Activated CD4-positive, alpha-beta T cell treated with anti-CD3 and anti-CD28 coated beads, Interleukin-2, amount 10 ng/mL, durations not matched to agents 7 days and 5 days (primary cell): ENCODE measurements at regions not wholly inside any gene's neighbourhood (a gene's known extent, or its start where the extent isn't known, plus 50 kb on each side); places are given as distances from the start of the nearest gene placed in this dataset.

Experiments
- CTCF ChIA-PET: fragments of 350-600 bp; sonication (Branson Sonifier 250); formaldehyde crosslinking; loops from one replicate; lab custom pipeline; 2021; ENCODE audit warnings: antibody characterized with exemption; lab: Charles Lee
- POLR2A ChIA-PET: fragments of 350-600 bp; sonication (Branson Sonifier 250); formaldehyde crosslinking; loops from one replicate; lab custom pipeline; 2021; ENCODE audit warnings: antibody characterized with exemption; lab: Charles Lee
- DNase-seq: peaks from one replicate; pipeline ENCODE4 v3.0.0-alpha.2; 2020
- H3K27ac Mint-ChIP-seq: one replicate; pipeline ENCODE4 v1.8.0; 2021; ENCODE audit warnings: mild to moderate bottlenecking, moderate library complexity, mixed read lengths
- H3K27me3 Mint-ChIP-seq: one replicate; pipeline ENCODE4 v1.8.0; 2021; ENCODE audit warnings: mixed read lengths
- H3K36me3 Mint-ChIP-seq: one replicate; pipeline ENCODE4 v1.8.0; 2021; ENCODE audit warnings: low read depth, mixed read lengths
- H3K4me1 Mint-ChIP-seq: one replicate; pipeline ENCODE4 v1.8.0; 2021; ENCODE audit warnings: mixed read lengths
- H3K4me3 Mint-ChIP-seq: one replicate; pipeline ENCODE4 v1.8.0; 2021; ENCODE audit warnings: mild to moderate bottlenecking, moderate library complexity, mixed read lengths
- H3K9me3 Mint-ChIP-seq: one replicate; pipeline ENCODE4 v1.8.0; 2021; ENCODE audit warnings: mixed read lengths

- no peak overlapping the region for H3K27ac Mint-ChIP-seq
- CTCF ChIA-PET: no interaction called here
- H3K36me3 Mint-ChIP-seq: no peaks in the 10 kb centered on the region
- no peaks in the 10 kb centered on the region for H3K27me3 Mint-ChIP-seq
- no peak overlapping the region for H3K4me3 Mint-ChIP-seq
- POLR2A ChIA-PET: no interaction called here
- H3K4me1 Mint-ChIP-seq: no peaks in the 10 kb centered on the region
- H3K9me3 Mint-ChIP-seq: no peaks in the 10 kb centered on the region
- DNase-seq: no peak
These were observed 144.3 kb downstream of the KCNE4 start for GRCh38 chr2:223196331-223196730.

- no peak overlapping the region for H3K27ac Mint-ChIP-seq
- no peak overlapping the region for H3K4me3 Mint-ChIP-seq
- no peak for DNase-seq
- no peaks in the 10 kb centered on the region for H3K4me1 Mint-ChIP-seq
- no peaks in the 10 kb centered on the region for H3K9me3 Mint-ChIP-seq
- H3K27me3 Mint-ChIP-seq: no peaks in the 10 kb centered on the region
- ChIA-PET POLR2A (no interaction called here), CTCF (no interaction called here)
- no peaks in the 10 kb centered on the region for H3K36me3 Mint-ChIP-seq
These were observed 145.1 kb downstream of the KCNE4 start for GRCh38 chr2:223197046-223197445.

DNA sequence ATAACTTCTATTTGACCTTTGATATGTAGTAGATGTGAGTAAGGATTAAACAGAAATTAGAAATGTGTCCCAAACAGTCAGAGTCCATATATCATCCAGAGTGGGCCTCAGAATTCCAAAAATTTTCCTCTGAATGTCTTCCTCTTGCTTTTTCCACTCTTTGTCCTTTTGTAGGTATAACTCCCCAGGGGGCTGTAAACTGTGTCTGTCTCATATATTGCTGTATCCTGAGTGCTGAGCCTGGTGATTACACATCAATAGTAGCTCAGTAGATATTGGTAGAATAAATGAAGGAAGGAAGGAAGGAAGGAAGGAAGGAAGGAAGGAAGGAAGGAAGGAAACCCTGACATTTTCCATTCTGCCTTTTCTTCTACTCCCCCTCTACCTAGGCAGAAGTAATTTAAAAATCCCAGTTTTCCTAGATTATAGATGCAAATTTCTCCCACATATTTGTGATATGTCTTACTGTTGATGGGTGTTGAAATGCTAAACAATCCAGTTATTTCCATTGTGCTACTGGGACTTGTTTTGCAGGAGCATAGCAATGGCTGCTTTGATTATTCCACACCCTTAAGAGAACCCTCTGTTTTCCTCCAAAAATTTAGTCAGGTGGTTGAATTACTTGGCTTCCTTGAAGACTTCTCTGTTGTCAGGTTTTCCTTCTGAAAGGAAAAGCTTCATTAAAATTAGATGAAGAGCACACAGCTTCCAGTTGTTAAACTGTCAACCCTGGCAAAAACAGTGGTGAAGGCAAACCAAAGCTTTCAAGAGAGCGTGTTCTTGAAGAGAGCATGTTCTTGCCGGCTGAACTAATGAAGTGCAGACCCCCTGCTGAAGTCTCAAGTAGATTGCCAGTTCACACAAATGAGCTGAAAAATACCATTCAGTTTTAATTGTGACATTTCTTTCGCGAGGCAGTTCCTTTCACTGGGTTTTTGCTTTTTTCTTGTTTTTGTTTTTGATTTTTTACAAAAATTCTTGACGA lies 147.8 kb downstream of the KCNE4 start:
- POLR2A ChIA-PET: no interaction called here
- CTCF ChIA-PET: no interaction called here
- Mint-ChIP-seq H3K36me3 (no peaks in the 10 kb centered on the region), H3K27ac (no peak overlapping the region), H3K9me3 (no peaks in the 10 kb centered on the region), H3K27me3 (no peaks in the 10 kb centered on the region), H3K4me3 (no peak overlapping the region), H3K4me1 (no peaks in the 10 kb centered on the region)
- DNase-seq: no peak

GRCh38 chr2:223203971-223204929 lies 152.3 kb downstream of the KCNE4 start:
- CTCF ChIA-PET: no interaction called here
- POLR2A ChIA-PET: no interaction called here
- no peak for DNase-seq
- Mint-ChIP-seq H3K4me1 (no peaks in the 10 kb centered on the region), H3K36me3 (no peaks in the 10 kb centered on the region), H3K27ac (no peak overlapping the region), H3K27me3 (no peaks in the 10 kb centered on the region), H3K9me3 (peaks cover 5% of the 10 kb centered on the region), H3K4me3 (no peak overlapping the region)

GRCh38 chr2:223210489-223210888 lies 158.5 kb downstream of the KCNE4 start:
- no peaks in the 10 kb centered on the region for H3K36me3 Mint-ChIP-seq
- no peaks in the 10 kb centered on the region for H3K27me3 Mint-ChIP-seq
- DNase-seq: no peak
- no peak overlapping the region for H3K4me3 Mint-ChIP-seq
- ChIA-PET POLR2A (no interaction called here), CTCF (no interaction called here)
- peaks cover 7% of the 10 kb centered on the region for H3K9me3 Mint-ChIP-seq
- H3K27ac Mint-ChIP-seq: no peak overlapping the region
- no peaks in the 10 kb centered on the region for H3K4me1 Mint-ChIP-seq

- DNase-seq: no peak
- H3K4me1 Mint-ChIP-seq: no peaks in the 10 kb centered on the region
- no peaks in the 10 kb centered on the region for H3K36me3 Mint-ChIP-seq
- no peak overlapping the region for H3K4me3 Mint-ChIP-seq
- H3K27me3 Mint-ChIP-seq: no peaks in the 10 kb centered on the region
- H3K9me3 Mint-ChIP-seq: peaks cover 2% of the 10 kb centered on the region
- ChIA-PET CTCF (no interaction called here), POLR2A (no interaction called here)
- H3K27ac Mint-ChIP-seq: no peak overlapping the region
These were observed 162.6 kb downstream of the KCNE4 start for GRCh38 chr2:223214394-223215253.

DNA sequence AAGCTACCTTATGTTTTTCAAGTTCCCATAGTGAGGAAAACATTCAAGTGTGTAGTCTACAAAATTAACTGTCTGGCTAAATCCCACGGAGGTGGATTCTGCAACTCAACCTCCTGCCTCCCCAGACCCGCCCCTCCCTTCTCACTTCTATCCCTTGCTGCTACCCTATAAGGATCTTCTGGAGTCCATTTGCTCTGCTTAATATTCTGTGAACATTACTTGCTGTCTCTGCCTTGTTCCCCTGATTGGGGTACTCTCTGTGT lies 163.2 kb downstream of the KCNE4 start:
- no peaks in the 10 kb centered on the region for H3K4me1 Mint-ChIP-seq
- H3K9me3 Mint-ChIP-seq: peaks cover 2% of the 10 kb centered on the region
- no peaks in the 10 kb centered on the region for H3K27me3 Mint-ChIP-seq
- ChIA-PET POLR2A (no interaction called here), CTCF (no interaction called here)
- H3K36me3 Mint-ChIP-seq: no peaks in the 10 kb centered on the region
- H3K4me3 Mint-ChIP-seq: no peak overlapping the region
- H3K27ac Mint-ChIP-seq: no peak overlapping the region
- no peak for DNase-seq

- Mint-ChIP-seq H3K27me3 (no peaks in the 10 kb centered on the region), H3K4me3 (no peak overlapping the region), H3K36me3 (no peaks in the 10 kb centered on the region), H3K27ac (no peak overlapping the region), H3K9me3 (no peaks in the 10 kb centered on the region), H3K4me1 (no peaks in the 10 kb centered on the region)
- ChIA-PET POLR2A (no interaction called here), CTCF (no interaction called here)
- DNase-seq: no peak
These were observed 165.4 kb downstream of the KCNE4 start for GRCh38 chr2:223217373-223217772.

GRCh38 chr2:223218587-223219178 lies 166.7 kb downstream of the KCNE4 start:
- Mint-ChIP-seq H3K4me3 (no peak overlapping the region), H3K4me1 (no peaks in the 10 kb centered on the region), H3K27me3 (no peaks in the 10 kb centered on the region), H3K27ac (no peak overlapping the region), H3K9me3 (no peaks in the 10 kb centered on the region), H3K36me3 (no peaks in the 10 kb centered on the region)
- ChIA-PET CTCF (interaction anchor here (0.7 kb wide), 1 partner anchor 16 kb away, joined by 3 read pairs; no protein-coding TSS in a partner anchor), POLR2A (no interaction called here)
- no peak for DNase-seq

DNA sequence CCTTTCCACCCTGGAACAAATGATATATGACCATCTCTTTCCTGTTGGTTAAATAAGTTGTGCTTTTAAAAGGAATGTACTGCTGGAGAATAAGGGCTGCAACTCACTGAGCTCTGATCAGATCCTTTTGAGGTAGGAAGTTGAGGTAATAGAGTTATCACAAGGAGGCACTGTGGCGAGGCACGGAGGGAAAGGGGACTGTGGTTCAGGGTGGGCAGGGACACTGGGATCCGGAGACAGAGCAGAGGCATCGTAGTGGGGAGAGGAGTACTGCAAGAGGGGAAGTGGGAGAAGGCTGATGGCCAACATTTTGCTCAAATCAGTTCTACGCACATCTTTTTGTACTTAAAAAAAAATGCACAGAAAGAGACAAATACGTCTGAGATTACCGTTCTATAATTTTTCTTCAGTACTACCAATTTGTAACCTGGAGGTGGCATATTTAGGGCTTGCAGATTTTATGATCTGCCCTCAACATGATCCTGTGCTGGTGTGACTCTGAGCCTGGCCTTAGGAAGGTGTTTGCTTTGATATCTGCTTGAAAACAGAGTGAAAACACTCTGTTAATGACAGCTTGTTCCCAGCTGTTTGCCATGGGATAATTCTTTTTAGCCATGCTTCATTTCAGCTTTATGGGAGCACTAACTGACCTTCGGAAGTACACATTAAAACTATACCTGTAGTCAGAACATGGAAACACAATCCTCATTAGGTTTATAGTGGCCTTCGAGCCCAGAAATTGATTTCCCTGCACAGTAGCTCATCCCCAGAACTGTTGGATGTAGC lies 168.1 kb downstream of the KCNE4 start:
- no peak for DNase-seq
- Mint-ChIP-seq H3K27me3 (no peaks in the 10 kb centered on the region), H3K36me3 (no peaks in the 10 kb centered on the region), H3K27ac (no peak overlapping the region), H3K4me3 (no peak overlapping the region), H3K4me1 (no peaks in the 10 kb centered on the region), H3K9me3 (no peaks in the 10 kb centered on the region)
- ChIA-PET POLR2A (no interaction called here), CTCF (no interaction called here)

DNA sequence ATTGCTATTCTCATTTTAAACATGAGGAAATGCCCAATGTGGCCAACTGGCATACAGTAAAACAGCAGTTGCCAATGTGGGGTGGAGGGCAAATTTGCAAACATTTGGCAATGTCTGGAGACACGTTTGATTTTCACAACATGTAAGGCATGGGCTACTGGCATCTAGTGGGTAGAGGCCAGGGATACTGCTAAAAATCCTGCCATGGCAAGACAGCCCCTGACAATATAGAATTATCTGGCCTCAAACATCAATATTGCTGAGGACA lies 168.6 kb downstream of the KCNE4 start:
- Mint-ChIP-seq H3K27me3 (no peaks in the 10 kb centered on the region), H3K27ac (no peak overlapping the region), H3K9me3 (no peaks in the 10 kb centered on the region), H3K4me3 (no peak overlapping the region), H3K4me1 (no peaks in the 10 kb centered on the region), H3K36me3 (no peaks in the 10 kb centered on the region)
- no peak for DNase-seq
- ChIA-PET POLR2A (no interaction called here), CTCF (no interaction called here)
